ENCODE measurements at regions not wholly inside any gene's neighbourhood (a gene's known extent, or its start where the extent isn't known, plus 50 kb on each side); places are given as distances from the start of the nearest gene placed in this dataset.

DNA sequence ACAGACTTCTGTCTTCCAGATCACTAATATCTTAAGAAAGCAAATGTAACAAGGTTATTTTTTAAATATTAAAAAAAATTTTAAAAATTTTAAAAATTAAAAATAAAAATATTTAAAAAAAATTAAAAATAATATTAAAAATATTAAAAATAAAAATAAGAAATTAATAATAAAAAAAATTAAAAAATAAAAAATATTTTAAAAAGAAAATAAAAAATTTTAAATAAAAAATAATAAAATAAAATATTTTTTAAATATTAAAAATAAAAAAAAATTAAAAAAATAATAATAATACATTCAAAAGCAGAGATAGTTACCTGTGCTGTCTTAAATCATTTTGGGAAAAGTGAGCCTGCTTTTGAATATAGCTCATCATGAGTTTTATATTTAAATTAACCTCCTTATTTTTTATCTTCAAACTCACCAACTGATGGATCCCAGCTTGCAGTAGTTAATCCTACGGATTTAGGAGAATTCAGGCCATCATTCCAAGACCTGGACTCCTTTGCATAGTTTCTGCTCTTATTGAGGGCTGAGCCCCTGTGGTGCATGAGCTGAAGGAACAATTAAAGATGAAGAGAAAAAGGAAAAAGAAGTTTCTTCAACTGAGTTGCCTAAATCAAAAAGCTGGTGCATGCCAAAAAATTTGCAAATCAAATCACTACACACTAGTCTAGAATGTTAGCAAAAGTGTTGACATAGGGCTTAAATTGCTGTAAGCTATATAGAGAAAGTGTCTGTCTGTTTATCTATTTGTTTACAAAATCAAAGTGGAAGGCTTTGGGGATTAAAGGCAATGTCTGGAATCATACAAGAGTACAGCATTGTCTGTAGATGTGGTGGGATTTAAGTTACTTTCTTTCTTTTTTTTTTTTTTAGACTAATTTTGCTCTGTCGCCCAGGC is 50.5 kb upstream of the ZNF438 start:
- Histone ChIP-seq H3K4me1 (no peaks in the 10 kb centered on the region), H3K27me3 (no peaks in the 10 kb centered on the region), H3K36me3 (no peaks in the 10 kb centered on the region), H3K4me3 (no peak overlapping the region), H3K27ac (no peak overlapping the region), H3K9me3 (no peaks in the 10 kb centered on the region)
- intact Hi-C loops (cut with DNase I): no loop called here
- TF ChIP-seq, protein P1, sequence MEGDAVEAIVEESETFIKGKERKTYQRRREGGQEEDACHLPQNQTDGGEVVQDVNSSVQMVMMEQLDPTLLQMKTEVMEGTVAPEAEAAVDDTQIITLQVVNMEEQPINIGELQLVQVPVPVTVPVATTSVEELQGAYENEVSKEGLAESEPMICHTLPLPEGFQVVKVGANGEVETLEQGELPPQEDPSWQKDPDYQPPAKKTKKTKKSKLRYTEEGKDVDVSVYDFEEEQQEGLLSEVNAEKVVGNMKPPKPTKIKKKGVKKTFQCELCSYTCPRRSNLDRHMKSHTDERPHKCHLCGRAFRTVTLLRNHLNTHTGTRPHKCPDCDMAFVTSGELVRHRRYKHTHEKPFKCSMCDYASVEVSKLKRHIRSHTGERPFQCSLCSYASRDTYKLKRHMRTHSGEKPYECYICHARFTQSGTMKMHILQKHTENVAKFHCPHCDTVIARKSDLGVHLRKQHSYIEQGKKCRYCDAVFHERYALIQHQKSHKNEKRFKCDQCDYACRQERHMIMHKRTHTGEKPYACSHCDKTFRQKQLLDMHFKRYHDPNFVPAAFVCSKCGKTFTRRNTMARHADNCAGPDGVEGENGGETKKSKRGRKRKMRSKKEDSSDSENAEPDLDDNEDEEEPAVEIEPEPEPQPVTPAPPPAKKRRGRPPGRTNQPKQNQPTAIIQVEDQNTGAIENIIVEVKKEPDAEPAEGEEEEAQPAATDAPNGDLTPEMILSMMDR (IDR thresholded peaks at IDR 0.05): no peak
- DNase-seq (ENCODE audit: low spot score in 2 of 2): no peak

DNA sequence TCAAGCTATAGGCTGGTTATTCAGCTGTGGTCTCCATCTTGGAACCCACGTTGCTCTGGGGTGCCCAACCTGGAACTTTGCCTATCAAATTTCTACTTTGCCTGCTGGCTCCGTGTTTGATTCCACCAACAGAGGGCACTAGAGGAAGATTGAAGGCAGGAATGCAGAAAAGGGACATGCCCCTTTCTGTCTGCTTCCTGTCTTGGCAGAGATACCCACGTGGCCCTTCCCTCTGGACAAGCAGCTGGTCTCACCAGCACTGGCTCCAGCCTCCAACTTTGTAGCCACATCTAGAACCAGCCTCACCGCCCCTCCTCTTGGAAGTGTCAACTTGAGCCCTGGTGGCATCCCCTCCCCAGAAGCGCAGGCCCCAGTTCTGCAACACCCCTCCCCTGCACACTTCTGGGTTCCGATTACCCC is 52.1 kb upstream of the ZNF438 start:
- DNase-seq (ENCODE audit: low spot score in 2 of 2): no peak
- H3K4me1 ChIP-seq: no peaks in the 10 kb centered on the region
- TF ChIP-seq, protein P1 (IDR thresholded peaks at IDR 0.05): peak in 2 of 3 experiments; percentile 28 to 45
- no peaks in the 10 kb centered on the region for H3K9me3 ChIP-seq
- no peak overlapping the region for H3K27ac ChIP-seq
- no peak overlapping the region for H3K4me3 ChIP-seq
- no peaks in the 10 kb centered on the region for H3K36me3 ChIP-seq
- intact Hi-C loops (cut with DNase I): no loop called here
- no peaks in the 10 kb centered on the region for H3K27me3 ChIP-seq

DNA sequence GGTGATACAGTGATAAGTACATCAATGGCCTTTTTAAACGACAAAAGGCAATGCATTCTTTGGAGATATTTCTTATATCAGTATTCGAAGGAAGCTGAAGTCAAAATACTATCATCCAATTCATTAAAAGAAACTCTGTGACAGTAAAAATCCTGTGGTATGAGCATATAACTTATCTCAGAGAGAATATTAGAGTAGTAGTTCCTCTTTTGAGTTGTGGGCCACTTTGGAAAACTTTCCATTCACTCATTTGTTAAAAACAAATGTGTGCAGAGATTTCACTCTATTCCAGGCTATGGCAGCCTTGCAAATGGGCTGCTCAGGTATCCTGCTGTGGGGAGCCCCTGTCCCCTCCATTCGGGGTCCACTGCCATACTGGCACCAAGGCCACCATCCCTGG is 55.3 kb upstream of the ZNF438 start:
- TF ChIP-seq, protein P1 (IDR thresholded peaks at IDR 0.05): no peak
- DNase-seq (ENCODE audit: low spot score in 2 of 2): no peak
- H3K4me1 ChIP-seq: no peaks in the 10 kb centered on the region
- no peaks in the 10 kb centered on the region for H3K9me3 ChIP-seq
- no peaks in the 10 kb centered on the region for H3K36me3 ChIP-seq
- no peaks in the 10 kb centered on the region for H3K27me3 ChIP-seq
- no peak overlapping the region for H3K4me3 ChIP-seq
- intact Hi-C loops (cut with DNase I): no loop called here
- H3K27ac ChIP-seq: no peak overlapping the region

DNA sequence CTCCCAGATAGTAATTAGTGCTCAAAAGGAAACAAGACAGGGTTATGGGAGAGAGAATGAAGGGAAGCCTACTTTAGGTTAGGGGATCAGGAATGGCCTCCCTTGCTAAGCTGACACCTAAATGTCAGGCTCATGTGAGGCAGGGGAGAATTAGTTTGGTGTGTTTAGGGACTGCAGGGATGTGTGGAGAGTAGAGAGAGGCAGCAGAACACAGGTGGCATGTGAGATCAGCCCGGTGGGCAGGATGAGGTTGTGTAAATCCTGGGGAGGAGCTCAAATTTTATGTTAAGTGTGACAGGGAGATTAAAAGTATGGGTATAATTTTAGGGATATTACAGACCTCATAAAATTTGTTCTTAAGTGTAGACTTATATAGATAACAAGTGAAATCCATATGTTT is 56.2 kb upstream of the ZNF438 start:
- TF ChIP-seq, protein P1 (IDR thresholded peaks at IDR 0.05): no peak
- no peak overlapping the region for H3K27ac ChIP-seq
- H3K4me1 ChIP-seq: no peaks in the 10 kb centered on the region
- H3K4me3 ChIP-seq: no peak overlapping the region
- no peak for DNase-seq (ENCODE audit: low spot score in 2 of 2)
- H3K36me3 ChIP-seq: no peaks in the 10 kb centered on the region
- no peaks in the 10 kb centered on the region for H3K9me3 ChIP-seq
- H3K27me3 ChIP-seq: no peaks in the 10 kb centered on the region
- intact Hi-C loops (cut with DNase I): no loop called here

DNA sequence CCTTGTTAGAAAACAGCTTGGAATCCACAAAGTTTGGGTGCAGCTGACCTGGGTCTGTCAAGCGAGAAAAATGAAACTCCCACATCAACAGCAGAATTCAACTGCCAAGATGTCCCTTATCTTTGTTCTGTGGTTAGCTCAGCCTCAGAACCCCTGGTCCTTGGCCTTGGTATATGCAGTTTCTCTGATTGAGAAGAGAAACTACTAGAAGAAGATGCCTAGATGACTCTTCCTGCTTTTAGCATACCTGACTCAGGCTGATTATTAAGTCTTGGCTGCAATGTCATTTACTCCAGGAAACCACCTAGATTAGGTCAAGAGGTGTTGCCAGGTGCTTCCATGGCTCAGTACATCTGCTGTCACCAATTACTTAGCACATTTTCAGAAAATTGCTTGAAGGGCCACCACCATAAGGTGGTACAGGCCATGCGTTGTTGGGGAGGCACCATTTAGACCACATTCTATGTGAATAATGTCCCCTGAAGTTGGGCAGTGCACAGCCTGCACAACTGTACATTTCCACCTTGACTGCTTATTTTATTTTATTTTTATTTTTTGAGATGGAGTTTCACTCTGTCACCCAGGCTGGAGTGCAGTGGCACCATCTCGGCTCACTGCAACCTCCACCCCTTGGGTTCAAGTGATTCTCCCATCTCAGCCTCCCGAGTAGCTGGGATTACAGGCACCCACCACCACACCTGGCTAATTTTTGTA is 59.4 kb upstream of the ZNF438 start:
- Histone ChIP-seq H3K36me3 (no peaks in the 10 kb centered on the region), H3K9me3 (no peaks in the 10 kb centered on the region)
- intact Hi-C loops (cut with DNase I): no loop called here

More for the DNA sequence above, 59.4 kb upstream of the ZNF438 start:
- Histone ChIP-seq H3K4me1 (no peaks in the 10 kb centered on the region), H3K27ac (no peak overlapping the region), H3K27me3 (no peaks in the 10 kb centered on the region), H3K4me3 (no peak overlapping the region)
- TF ChIP-seq, protein P1 (IDR thresholded peaks at IDR 0.05): no peak
- DNase-seq (ENCODE audit: low spot score in 2 of 2): no peak

Data from ascending aorta (tissue), 2 donors.